Smooth muscle cell (in vitro differentiated cells): ENCODE measurements at regions not wholly inside any gene's neighbourhood (a gene's known extent, or its start where the extent isn't known, plus 50 kb on each side); places are given as distances from the start of the nearest gene placed in this dataset.

Experiments
- DNase-seq: peaks from one replicate; lab custom pipeline; 2025; ENCODE audit not compliant: unreplicated experiment; lab: John Stamatoyannopoulos, UW
- H2AFZ ChIP-seq: fragments of 200-600 bp; sonication (generic); 2 replicates; pipeline ENCODE4 v1.6.0; 2016; ENCODE audit warnings: antibody characterized with exemption, low read depth, mild to moderate bottlenecking
- H3F3A ChIP-seq: fragments of 200-600 bp; sonication (generic); 2 replicates; pipeline ENCODE4 v1.6.0; 2017; ENCODE audit warnings: antibody characterized with exemption, low read depth
- H3K27ac ChIP-seq: fragments of 200-600 bp; sonication (generic); 2 replicates; pipeline ENCODE4 v1.5.1; 2016; ENCODE audit warnings: low read depth, mild to moderate bottlenecking
- H3K27me3 ChIP-seq: fragments of 200-600 bp; sonication (generic); 2 replicates; pipeline ENCODE4 v1.6.1; 2016; ENCODE audit warnings: low read depth, mild to moderate bottlenecking
- H3K36me3 ChIP-seq: fragments of 200-600 bp; sonication (generic); 2 replicates; pipeline ENCODE4 v1.5.1; 2016; ENCODE audit warnings: low read depth
- H3K4me1 ChIP-seq: fragments of 200-600 bp; sonication (generic); 2 replicates; pipeline ENCODE4 v1.5.1; 2016; ENCODE audit warnings: low read depth
- H3K4me2 ChIP-seq: fragments of 200-600 bp; sonication (generic); 2 replicates; pipeline ENCODE4 v1.6.0; 2016; ENCODE audit warnings: mild to moderate bottlenecking
- H3K4me3 ChIP-seq: fragments of 200-600 bp; sonication (generic); 2 replicates; pipeline ENCODE4 v1.5.1; 2016; ENCODE audit warnings: mild to moderate bottlenecking
- H3K79me2 ChIP-seq: fragments of 200-600 bp; sonication (generic); 2 replicates; pipeline ENCODE4 v1.6.0; 2016; ENCODE audit warnings: low read depth, mild to moderate bottlenecking
- H3K9ac ChIP-seq: fragments of 200-600 bp; sonication (generic); 2 replicates; pipeline ENCODE4 v1.6.0; 2016; ENCODE audit warnings: low read depth
- H3K9me3 ChIP-seq: fragments of 200-600 bp; sonication (generic); replicated peaks from 2 replicates; pipeline ENCODE4 v1.5.1; 2016; ENCODE audit warnings: low read depth
- H4K20me1 ChIP-seq: fragments of 200-600 bp; sonication (generic); 2 replicates; pipeline ENCODE4 v1.6.0; 2016; ENCODE audit warnings: low read depth
- WGBS: methylation state at CpG from one replicate; pipeline ENCODE4 v1.1.7; 2016; ENCODE audit warnings: low lambda C conversion rate; 5-methylcytosine and 5-hydroxymethylcytosine counted together
- TF ChIP-seq, protein P1 (sequence below): fragments of 200-600 bp; sonication (generic); IDR thresholded peaks from 2 replicates; pipeline ENCODE4 v1.5.1; 2017; ENCODE audit warnings: borderline replicate concordance, mild to moderate bottlenecking, antibody characterized with exemption; ENCODE audit not compliant: insufficient read depth, poor library complexity, severe bottlenecking

DNA sequence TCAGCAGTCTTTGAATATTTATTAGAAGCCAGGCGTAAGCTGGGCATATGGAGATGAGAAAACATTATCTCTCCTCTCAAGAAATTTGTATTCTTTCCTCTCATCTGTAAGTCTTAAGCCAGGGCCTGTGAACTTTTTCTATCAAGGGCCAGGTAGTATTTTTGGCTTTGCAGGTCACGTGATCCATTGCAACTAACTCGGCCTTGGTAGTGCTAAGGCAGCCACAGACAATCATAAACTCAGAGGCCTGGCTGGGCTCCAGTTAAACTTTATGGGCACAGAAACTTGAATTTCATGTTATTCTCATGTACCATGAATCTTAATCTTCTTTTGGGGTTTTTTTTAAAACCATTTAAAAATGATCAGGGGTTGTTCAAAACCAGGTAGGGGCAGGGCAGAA is 117.4 kb upstream of the PELI2 start:
- H3K27me3 ChIP-seq = no peaks in the 10 kb centered on the region
- H3K9me3 ChIP-seq = no peaks in the 10 kb centered on the region
- H3K36me3 ChIP-seq = no peaks in the 10 kb centered on the region
- no peak overlapping the region for H3K9ac ChIP-seq
- no peak overlapping the region for H3K27ac ChIP-seq
- no peak for DNase-seq
- no peaks in the 10 kb centered on the region for H3F3A ChIP-seq
- no peak overlapping the region for H3K4me3 ChIP-seq
- no peaks in the 10 kb centered on the region for H4K20me1 ChIP-seq
- H2AFZ ChIP-seq = no peak overlapping the region
- TF ChIP-seq, protein P1, sequence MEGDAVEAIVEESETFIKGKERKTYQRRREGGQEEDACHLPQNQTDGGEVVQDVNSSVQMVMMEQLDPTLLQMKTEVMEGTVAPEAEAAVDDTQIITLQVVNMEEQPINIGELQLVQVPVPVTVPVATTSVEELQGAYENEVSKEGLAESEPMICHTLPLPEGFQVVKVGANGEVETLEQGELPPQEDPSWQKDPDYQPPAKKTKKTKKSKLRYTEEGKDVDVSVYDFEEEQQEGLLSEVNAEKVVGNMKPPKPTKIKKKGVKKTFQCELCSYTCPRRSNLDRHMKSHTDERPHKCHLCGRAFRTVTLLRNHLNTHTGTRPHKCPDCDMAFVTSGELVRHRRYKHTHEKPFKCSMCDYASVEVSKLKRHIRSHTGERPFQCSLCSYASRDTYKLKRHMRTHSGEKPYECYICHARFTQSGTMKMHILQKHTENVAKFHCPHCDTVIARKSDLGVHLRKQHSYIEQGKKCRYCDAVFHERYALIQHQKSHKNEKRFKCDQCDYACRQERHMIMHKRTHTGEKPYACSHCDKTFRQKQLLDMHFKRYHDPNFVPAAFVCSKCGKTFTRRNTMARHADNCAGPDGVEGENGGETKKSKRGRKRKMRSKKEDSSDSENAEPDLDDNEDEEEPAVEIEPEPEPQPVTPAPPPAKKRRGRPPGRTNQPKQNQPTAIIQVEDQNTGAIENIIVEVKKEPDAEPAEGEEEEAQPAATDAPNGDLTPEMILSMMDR = no peak
- WGBS = 86% methylated on average over 3 of the region's 3 CpGs
- no peaks in the 10 kb centered on the region for H3K79me2 ChIP-seq
- no peak overlapping the region for H3K4me2 ChIP-seq
- H3K4me1 ChIP-seq = peaks cover 39% of the 10 kb centered on the region

DNA sequence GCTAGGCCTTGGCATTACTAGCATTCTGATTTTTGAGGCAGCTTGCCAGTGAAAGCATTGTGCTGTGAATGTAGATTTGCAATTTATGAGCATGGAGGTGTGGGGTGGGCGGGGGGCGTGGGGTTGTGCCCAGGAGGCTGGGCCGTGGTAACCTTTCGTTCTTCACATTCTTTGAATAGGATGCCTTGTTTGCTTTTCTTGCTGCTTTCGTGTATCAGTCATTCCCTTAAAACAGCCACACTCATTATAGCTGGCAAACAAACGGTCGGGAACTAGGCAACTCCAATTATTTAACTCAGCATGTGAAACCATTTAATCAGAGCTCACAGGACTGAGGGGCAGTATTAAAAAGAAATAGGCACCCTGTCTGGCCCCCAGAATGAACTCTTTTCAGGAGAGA is 115.9 kb upstream of the PELI2 start:
- H3K27ac ChIP-seq = peak overlapping the region; percentile 99
- no peaks in the 10 kb centered on the region for H3K79me2 ChIP-seq
- H3K9ac ChIP-seq = peak overlapping the region; percentile 52
- H3K4me1 ChIP-seq = peaks cover 44% of the 10 kb centered on the region
- no peaks in the 10 kb centered on the region for H3K36me3 ChIP-seq
- no peaks in the 10 kb centered on the region for H3K27me3 ChIP-seq
- H3K4me3 ChIP-seq = no peak overlapping the region
- no peak for DNase-seq
- TF ChIP-seq, protein P1 = no peak
- peaks cover 3% of the 10 kb centered on the region for H3F3A ChIP-seq
- 62% methylated on average over 7 of the region's 7 CpGs for WGBS
- H4K20me1 ChIP-seq = no peaks in the 10 kb centered on the region
- peak overlapping the region; percentile 69 for H2AFZ ChIP-seq
- H3K4me2 ChIP-seq = no peak overlapping the region
- H3K9me3 ChIP-seq = no peaks in the 10 kb centered on the region

DNA sequence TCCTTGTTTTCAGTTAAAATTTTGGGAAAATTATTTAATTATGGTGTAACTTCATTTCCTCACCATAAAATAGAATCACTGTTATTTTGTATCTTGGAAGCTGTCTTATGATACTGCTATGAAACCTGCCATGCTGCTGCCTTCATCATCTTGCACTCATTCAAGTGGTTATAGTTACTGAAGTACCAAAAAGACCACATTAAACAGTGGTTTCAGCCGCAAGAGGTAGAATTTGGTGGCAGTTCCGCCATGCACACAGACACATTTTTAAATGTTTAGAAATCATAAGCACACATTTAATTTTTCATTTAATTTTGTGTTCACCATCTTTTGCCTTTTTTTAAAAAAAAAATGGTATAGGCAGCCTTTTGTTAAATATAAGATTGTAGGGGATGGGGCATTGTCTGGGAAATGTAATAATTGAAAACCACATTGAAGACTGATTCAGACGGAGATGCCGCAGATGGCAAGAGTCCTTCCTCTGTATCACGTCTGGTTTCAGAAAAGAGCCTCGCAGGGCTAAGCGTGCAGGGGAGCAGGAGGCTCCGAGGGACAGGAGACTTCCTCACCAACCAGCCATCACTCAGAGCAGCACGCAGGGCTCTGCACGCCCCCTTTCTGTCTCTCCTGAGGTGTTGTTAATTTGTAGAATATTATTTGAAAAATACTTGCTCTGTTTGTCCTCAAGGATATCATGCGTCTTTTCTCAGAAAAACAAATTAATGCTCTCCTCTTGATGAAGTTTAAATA is 115.2 kb upstream of the PELI2 start:
- Histone ChIP-seq H3K4me3 (no peak overlapping the region), H3K9ac (peak overlapping the region; percentile 98), H3K27me3 (no peaks in the 10 kb centered on the region), H3K79me2 (no peaks in the 10 kb centered on the region), H3K27ac (peak overlapping the region; percentile 99), H4K20me1 (no peaks in the 10 kb centered on the region), H3K4me1 (peaks cover 44% of the 10 kb centered on the region), H3K36me3 (no peaks in the 10 kb centered on the region), H3F3A (peaks cover 3% of the 10 kb centered on the region), H3K9me3 (no peaks in the 10 kb centered on the region), H3K4me2 (no peak overlapping the region), H2AFZ (peak overlapping the region; percentile 69)
- DNase-seq = no peak
- TF ChIP-seq, protein P1 = no peak
- 86% methylated on average over 11 of the region's 11 CpGs for WGBS

DNA sequence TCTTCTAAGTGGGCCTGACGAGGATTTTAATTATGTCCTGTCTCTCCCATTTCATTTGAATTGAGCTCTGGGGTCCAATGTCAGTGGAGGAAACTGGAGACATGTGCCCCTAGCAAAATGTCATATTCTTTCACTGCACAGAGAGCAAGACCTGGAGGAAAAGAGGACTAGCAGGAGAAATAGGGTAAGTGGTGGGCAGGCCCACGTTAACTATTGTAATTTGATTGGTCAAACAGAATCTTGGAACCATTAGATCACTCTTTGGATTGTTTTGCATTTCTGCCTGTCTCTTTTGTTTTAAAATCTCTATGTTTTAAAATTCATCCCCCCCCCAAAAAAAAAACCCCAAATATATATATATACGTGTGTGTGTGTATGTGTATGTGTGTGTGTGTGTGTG is 113.9 kb upstream of the PELI2 start:
- Histone ChIP-seq H3K27me3 (no peaks in the 10 kb centered on the region), H3K9me3 (no peaks in the 10 kb centered on the region), H3K4me1 (peaks cover 44% of the 10 kb centered on the region), H3K36me3 (no peaks in the 10 kb centered on the region), H4K20me1 (no peaks in the 10 kb centered on the region), H3F3A (peaks cover 3% of the 10 kb centered on the region), H3K27ac (peak overlapping the region; percentile 99), H3K9ac (peak overlapping the region; percentile 98), H2AFZ (peak overlapping the region; percentile 63), H3K4me2 (peak overlapping the region; percentile 79), H3K4me3 (no peak overlapping the region), H3K79me2 (no peaks in the 10 kb centered on the region)
- TF ChIP-seq, protein P1 = no peak
- WGBS = 39% methylated on average over 3 of the region's 3 CpGs
- DNase-seq = no peak
